SU-DHL-6 (cell line): ENCODE measurements at regions not wholly inside any gene's neighbourhood (a gene's known extent, or its start where the extent isn't known, plus 50 kb on each side); places are given as distances from the start of the nearest gene placed in this dataset.

ENCODE experiments used
- EZH2phosphoT487 ChIP-seq: fragments of 200-600 bp; sonication (generic), shearing (Covaris generic); conservative IDR thresholded peaks from 2 replicates; pipeline ENCODE4 v1.6.1; 2018; ENCODE audit warnings: mild to moderate bottlenecking, antibody characterized with exemption, low read length, moderate library complexity, mixed read lengths
- TF ChIP-seq, protein P1 (sequence below): fragments of 200-600 bp; sonication (generic); IDR thresholded peaks from one replicate; pipeline ENCODE4 v1.5.1; 2017; ENCODE audit warnings: antibody characterized with exemption, mild to moderate bottlenecking, low read length, moderate library complexity; ENCODE audit not compliant: insufficient read depth, poor library complexity, severe bottlenecking

DNA sequence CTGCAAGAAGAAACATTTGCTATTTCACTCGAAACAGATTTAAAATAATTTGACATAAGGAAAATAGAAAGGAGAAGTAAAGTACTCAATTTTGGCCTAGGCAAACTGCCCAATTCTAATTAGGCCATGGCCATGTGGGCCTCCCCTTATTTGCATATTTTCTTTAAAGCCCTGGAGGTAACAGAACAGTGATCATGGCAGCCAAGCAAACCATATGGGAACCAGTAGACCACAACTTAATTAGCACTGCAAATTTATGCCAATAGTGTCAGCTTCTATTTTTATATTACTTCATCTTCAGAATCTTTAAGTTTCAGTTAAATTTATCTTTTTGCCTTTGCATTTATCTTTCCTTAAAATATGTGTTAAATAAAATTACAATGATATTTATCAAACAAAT, 63.3 kb upstream of the THSD7A start:
- TF ChIP-seq, protein P1, sequence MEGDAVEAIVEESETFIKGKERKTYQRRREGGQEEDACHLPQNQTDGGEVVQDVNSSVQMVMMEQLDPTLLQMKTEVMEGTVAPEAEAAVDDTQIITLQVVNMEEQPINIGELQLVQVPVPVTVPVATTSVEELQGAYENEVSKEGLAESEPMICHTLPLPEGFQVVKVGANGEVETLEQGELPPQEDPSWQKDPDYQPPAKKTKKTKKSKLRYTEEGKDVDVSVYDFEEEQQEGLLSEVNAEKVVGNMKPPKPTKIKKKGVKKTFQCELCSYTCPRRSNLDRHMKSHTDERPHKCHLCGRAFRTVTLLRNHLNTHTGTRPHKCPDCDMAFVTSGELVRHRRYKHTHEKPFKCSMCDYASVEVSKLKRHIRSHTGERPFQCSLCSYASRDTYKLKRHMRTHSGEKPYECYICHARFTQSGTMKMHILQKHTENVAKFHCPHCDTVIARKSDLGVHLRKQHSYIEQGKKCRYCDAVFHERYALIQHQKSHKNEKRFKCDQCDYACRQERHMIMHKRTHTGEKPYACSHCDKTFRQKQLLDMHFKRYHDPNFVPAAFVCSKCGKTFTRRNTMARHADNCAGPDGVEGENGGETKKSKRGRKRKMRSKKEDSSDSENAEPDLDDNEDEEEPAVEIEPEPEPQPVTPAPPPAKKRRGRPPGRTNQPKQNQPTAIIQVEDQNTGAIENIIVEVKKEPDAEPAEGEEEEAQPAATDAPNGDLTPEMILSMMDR: no peak
- no peak for TF ChIP-seq EZH2phosphoT487
